ENCODE measurements at regions not wholly inside any gene's neighbourhood (a gene's known extent, or its start where the extent isn't known, plus 50 kb on each side); places are given as distances from the start of the nearest gene placed in this dataset.
A peak's percentile ranks its signal among the peaks of the same experiment; 100 is the strongest.

GRCh38 chr2:133865141-133865540 is 296.9 kb upstream of the NCKAP5 start:
- no peak for DNase-seq
- H3K27me3 Mint-ChIP-seq (ENCODE audit: unreplicated experiment) = peaks cover 75% of the 10 kb centered on the region
- H3K4me1 Mint-ChIP-seq (ENCODE audit: low read depth, unreplicated experiment) = no peaks in the 10 kb centered on the region
- H3K27ac Mint-ChIP-seq (ENCODE audit: unreplicated experiment) = no peak overlapping the region
- intact Hi-C loops (cut with micrococcal nuclease; ENCODE audit: unreplicated experiment) = no loop called here
- no peak overlapping the region for H3K4me3 Mint-ChIP-seq (ENCODE audit: low read depth, unreplicated experiment)
- no TSS peak for BruUV-seq (replicated peaks)
- no peak for TF ChIP-seq CTCF (IDR thresholded peaks at IDR 0.05; ENCODE audit: unreplicated experiment)
- CTCF ChIA-PET = no interaction called here
- H3K36me3 Mint-ChIP-seq (ENCODE audit: insufficient read depth, unreplicated experiment) = no peaks in the 10 kb centered on the region
- no peaks in the 10 kb centered on the region for H3K9me3 Mint-ChIP-seq (ENCODE audit: low read depth, unreplicated experiment)

GRCh38 chr2:133867166-133867565 is 298.9 kb upstream of the NCKAP5 start:
- peaks cover 57% of the 10 kb centered on the region for H3K27me3 Mint-ChIP-seq (ENCODE audit: unreplicated experiment)
- no peak overlapping the region for H3K4me3 Mint-ChIP-seq (ENCODE audit: low read depth, unreplicated experiment)
- no peak for DNase-seq
- no peaks in the 10 kb centered on the region for H3K9me3 Mint-ChIP-seq (ENCODE audit: low read depth, unreplicated experiment)
- H3K4me1 Mint-ChIP-seq (ENCODE audit: low read depth, unreplicated experiment) = no peaks in the 10 kb centered on the region
- CTCF ChIA-PET = no interaction called here
- intact Hi-C loops (cut with micrococcal nuclease; ENCODE audit: unreplicated experiment) = no loop called here
- TF ChIP-seq CTCF (IDR thresholded peaks at IDR 0.05; ENCODE audit: unreplicated experiment) = no peak
- no TSS peak for BruUV-seq (replicated peaks)
- H3K27ac Mint-ChIP-seq (ENCODE audit: unreplicated experiment) = no peak overlapping the region
- H3K36me3 Mint-ChIP-seq (ENCODE audit: insufficient read depth, unreplicated experiment) = no peaks in the 10 kb centered on the region

- intact Hi-C loops (cut with micrococcal nuclease; ENCODE audit: unreplicated experiment) = no loop called here
- peak; percentile 6 for DNase-seq
- Mint-ChIP-seq H3K4me1 (ENCODE audit: low read depth, unreplicated experiment) (no peaks in the 10 kb centered on the region), H3K36me3 (ENCODE audit: insufficient read depth, unreplicated experiment) (no peaks in the 10 kb centered on the region), H3K27ac (ENCODE audit: unreplicated experiment) (no peak overlapping the region), H3K9me3 (ENCODE audit: low read depth, unreplicated experiment) (no peaks in the 10 kb centered on the region), H3K27me3 (ENCODE audit: unreplicated experiment) (peaks cover 18% of the 10 kb centered on the region), H3K4me3 (ENCODE audit: low read depth, unreplicated experiment) (no peak overlapping the region)
- TF ChIP-seq CTCF (IDR thresholded peaks at IDR 0.05; ENCODE audit: unreplicated experiment) = no peak
- no TSS peak for BruUV-seq (replicated peaks)
- CTCF ChIA-PET = no interaction called here
Measured at GRCh38 chr2:133871545-133872209, 303.4 kb upstream of the NCKAP5 start.

- Mint-ChIP-seq H3K27me3 (ENCODE audit: unreplicated experiment) (peaks cover 48% of the 10 kb centered on the region), H3K4me1 (ENCODE audit: low read depth, unreplicated experiment) (no peaks in the 10 kb centered on the region), H3K27ac (ENCODE audit: unreplicated experiment) (no peak overlapping the region), H3K36me3 (ENCODE audit: insufficient read depth, unreplicated experiment) (no peaks in the 10 kb centered on the region), H3K4me3 (ENCODE audit: low read depth, unreplicated experiment) (no peak overlapping the region), H3K9me3 (ENCODE audit: low read depth, unreplicated experiment) (no peaks in the 10 kb centered on the region)
- CTCF ChIA-PET = no interaction called here
- intact Hi-C loops (cut with micrococcal nuclease; ENCODE audit: unreplicated experiment) = no loop called here
- DNase-seq = no peak
- TF ChIP-seq CTCF (IDR thresholded peaks at IDR 0.05; ENCODE audit: unreplicated experiment) = no peak
- no TSS peak for BruUV-seq (replicated peaks)
Measured at GRCh38 chr2:133878326-133878725, 310.1 kb upstream of the NCKAP5 start.

Measured in Calu3 (cell line).